HepG2 (cell line): ENCODE measurements at regions not wholly inside any gene's neighbourhood (a gene's known extent, or its start where the extent isn't known, plus 50 kb on each side); places are given as distances from the start of the nearest gene placed in this dataset.

Experiments
- CTCF ChIP-seq: sonication (generic); formaldehyde crosslinking; IDR thresholded peaks from 2 replicates; pipeline ENCODE4 v1.5.0; 2020; ENCODE audit warnings: mild to moderate bottlenecking, missing genetic modification reagents, moderate library complexity
- E2F1 ChIP-seq: sonication (generic); formaldehyde crosslinking; IDR thresholded peaks from 2 replicates; pipeline ENCODE4 v1.5.0; 2020; ENCODE audit warnings: missing genetic modification reagents
- FIP1L1 ChIP-seq: fragments of 200-400 bp; formaldehyde crosslinking; IDR thresholded peaks from 2 replicates; pipeline ENCODE4 v1.6.1; 2018; ENCODE audit warnings: low read depth, mild to moderate bottlenecking, low read length, moderate library complexity, borderline replicate concordance; ENCODE audit not compliant: insufficient read depth
- MYC ChIP-seq: sonication (generic); formaldehyde crosslinking; IDR thresholded peaks from 2 replicates; pipeline ENCODE4 v1.9.0; 2021; ENCODE audit warnings: missing genetic modification reagents, borderline replicate concordance
- NFYC ChIP-seq: IDR thresholded peaks from 2 replicates; pipeline ENCODE4 v1.6.1; 2016; ENCODE audit warnings: missing genetic modification reagents, missing compliant biosample characterization
- REPIN1 ChIP-seq: sonication (generic); formaldehyde crosslinking; IDR thresholded peaks from 2 replicates; pipeline ENCODE4 v1.8.0; 2022; ENCODE audit warnings: missing genetic modification reagents, low read depth, mild to moderate bottlenecking, borderline replicate concordance
- ZFX ChIP-seq: sonication (generic); formaldehyde crosslinking; IDR thresholded peaks from 2 replicates; pipeline ENCODE4 v1.4.0; 2020; ENCODE audit warnings: mild to moderate bottlenecking, low read depth, missing genetic modification reagents, moderate library complexity
- ZNF274 ChIP-seq: sonication (generic); formaldehyde crosslinking; IDR thresholded peaks from 2 replicates; pipeline ENCODE4 v1.5.1; 2020; ENCODE audit warnings: mild to moderate bottlenecking, missing genetic modification reagents
- ZNF558 ChIP-seq: sonication (generic); formaldehyde crosslinking; IDR thresholded peaks from 2 replicates; pipeline ENCODE4 v1.9.0; 2022; ENCODE audit warnings: mild to moderate bottlenecking, missing genetic modification reagents, borderline replicate concordance

- TF ChIP-seq REPIN1 (no peak), ZNF274 (no peak), MYC (CRISPR knock-in tag) (no peak), FIP1L1 (no peak), CTCF (CRISPR knock-in tag) (no peak), ZFX (CRISPR knock-in tag) (no peak), E2F1 (CRISPR knock-in tag) (no peak), ZNF558 (CRISPR knock-in tag) (no peak), NFYC (no peak)
These were observed 264.1 kb downstream of the MN1 start for GRCh38 chr22:27537501-27537900.
